IMR-90 (cell line): ENCODE measurements at regions not wholly inside any gene's neighbourhood (a gene's known extent, or its start where the extent isn't known, plus 50 kb on each side); places are given as distances from the start of the nearest gene placed in this dataset.

Experiments
- ATAC-seq: fragments of 200-7000 bp; cut with Tn5 transposase; 2 replicates; pipeline ENCODE4 v1.9.1; 2020; ENCODE audit warnings: low read depth, mild to moderate bottlenecking, moderate library complexity
- BruUV-seq: library from RNA; stranded (reverse); fragments of 400-500 nt; replicated peaks from 2 replicates; lab custom pipeline; 2021; lab: Mats Ljungman, UMichigan
- CTCF ChIA-PET: fragments of 300-600 bp; formaldehyde crosslinking; extraction: SDS; loops from one replicate; lab custom pipeline; 2021; ENCODE audit warnings: antibody characterized with exemption; lab: Yijun Ruan, JAX
- POLR2A ChIA-PET: fragments of 300-600 bp; sonication (Branson Sonifier 250); formaldehyde crosslinking; loops from one replicate; lab custom pipeline; 2022; ENCODE audit warnings: antibody characterized with exemption; ENCODE audit not compliant: unreplicated experiment; lab: Charles Lee
- DNase-seq: peaks from one replicate; pipeline ENCODE4 v3.0.0; 2013
- H2AFZ ChIP-seq: replicated peaks from 2 replicates; pipeline ENCODE3; 2013; ENCODE audit warnings: low read length, mild to moderate bottlenecking; ENCODE audit not compliant: poor library complexity
- H2AK5ac ChIP-seq: 2 replicates; pipeline ENCODE4 v1.6.1; 2013; ENCODE audit warnings: low read depth, low read length, inconsistent platforms
- H2AK9ac ChIP-seq: replicated peaks from 2 replicates; pipeline ENCODE3; 2013; ENCODE audit warnings: mild to moderate bottlenecking, low read depth, low read length, moderate library complexity; ENCODE audit not compliant: poor library complexity
- H2BK120ac ChIP-seq: 2 replicates; pipeline ENCODE4 v1.6.1; 2013; ENCODE audit warnings: low read depth, low read length, inconsistent platforms
- H2BK15ac ChIP-seq: 3 replicates; pipeline ENCODE4 v1.6.1; 2013; ENCODE audit warnings: low read depth, low read length, inconsistent platforms
- H2BK20ac ChIP-seq: 2 replicates; pipeline ENCODE4 v1.6.1; 2013; ENCODE audit warnings: low read depth, mild to moderate bottlenecking, inconsistent platforms, low read length, moderate library complexity
- H2BK5ac ChIP-seq: 2 replicates; pipeline ENCODE4 v1.6.1; 2013; ENCODE audit warnings: mild to moderate bottlenecking, low read depth, low read length, inconsistent platforms; ENCODE audit not compliant: poor library complexity, severe bottlenecking
- H3K14ac ChIP-seq: replicated peaks from 2 replicates; pipeline ENCODE4 v1.6.1; 2013; ENCODE audit warnings: low read depth, low read length, inconsistent platforms
- H3K18ac ChIP-seq: 2 replicates; pipeline ENCODE4 v1.6.1; 2013; ENCODE audit warnings: low read depth, low read length, control low read depth
- H3K23ac ChIP-seq: 2 replicates; pipeline ENCODE4 v1.6.1; 2013; ENCODE audit warnings: low read depth, low read length, inconsistent platforms
- H3K27ac ChIP-seq: 2 replicates; pipeline ENCODE4 v1.5.1; 2013; ENCODE audit warnings: mild to moderate bottlenecking, control low read depth, low read length; ENCODE audit not compliant: insufficient read depth
- H3K27me3 ChIP-seq: 2 replicates; pipeline ENCODE4 v1.6.1; 2013; ENCODE audit warnings: low read length; ENCODE audit not compliant: control insufficient read depth, insufficient read depth
- H3K36me3 ChIP-seq: 2 replicates; pipeline ENCODE4 v1.6.1; 2013; ENCODE audit warnings: low read length, mixed read lengths; ENCODE audit not compliant: control insufficient read depth, insufficient read depth
- H3K4ac ChIP-seq: 2 replicates; pipeline ENCODE4 v1.6.1; 2013; ENCODE audit warnings: low read depth, low read length, inconsistent platforms
- H3K4me1 ChIP-seq: 2 replicates; pipeline ENCODE4 v1.6.1; 2013; ENCODE audit warnings: low read length, mixed read lengths; ENCODE audit not compliant: control insufficient read depth, insufficient read depth
- H3K4me2 ChIP-seq: 2 replicates; pipeline ENCODE4 v1.6.1; 2013; ENCODE audit warnings: low read depth, mild to moderate bottlenecking, control low read depth, low read length, moderate library complexity
- H3K4me3 ChIP-seq: 2 replicates; pipeline ENCODE4 v1.5.1; 2013; ENCODE audit warnings: low read depth, mild to moderate bottlenecking, control low read depth, low read length, moderate library complexity; ENCODE audit not compliant: insufficient read depth
- H3K56ac ChIP-seq: 2 replicates; pipeline ENCODE4 v1.6.1; 2013; ENCODE audit warnings: low read length, inconsistent platforms; ENCODE audit not compliant: insufficient read depth; ENCODE audit errors: extremely low read depth
- H3K79me1 ChIP-seq, 2 experiments: 2 replicates each; pipeline ENCODE4 v1.6.1; 2013; ENCODE audit warnings: low read length in 2 of 2, inconsistent platforms in 1 of 2, low read depth in 1 of 2
- H3K9ac ChIP-seq: 2 replicates; pipeline ENCODE4 v1.6.1; 2013; ENCODE audit warnings: low read depth, low read length, control low read depth
- H3K9me1 ChIP-seq: 2 replicates; pipeline ENCODE4 v1.6.1; 2013; ENCODE audit warnings: low read length, inconsistent platforms; ENCODE audit not compliant: insufficient read depth
- H3K9me3 ChIP-seq: 2 replicates; pipeline ENCODE4 v1.6.1; 2013; ENCODE audit warnings: low read length; ENCODE audit not compliant: control insufficient read depth, insufficient read depth
- H4K20me1 ChIP-seq: 2 replicates; pipeline ENCODE4 v1.6.1; 2013; ENCODE audit warnings: low read length, inconsistent platforms; ENCODE audit not compliant: insufficient read depth
- H4K5ac ChIP-seq: 2 replicates; pipeline ENCODE4 v1.6.1; 2013; ENCODE audit warnings: mild to moderate bottlenecking, low read depth, low read length, control low read depth
- H4K8ac ChIP-seq, 2 experiments: 2 replicates each; pipeline ENCODE4 v1.6.1; 2013; ENCODE audit warnings: low read depth in 2 of 2, low read length in 2 of 2, control low read depth in 1 of 2, inconsistent platforms in 1 of 2
- H4K91ac ChIP-seq: 2 replicates; pipeline ENCODE4 v1.6.1; 2013; ENCODE audit warnings: low read depth, low read length, inconsistent platforms; ENCODE audit not compliant: insufficient read depth
- CEBPB ChIP-seq: IDR thresholded peaks from 2 replicates; pipeline ENCODE4 v1.6.1; 2012; ENCODE audit warnings: low read depth, low read length, improper control_type of control experiment
- CHD1 ChIP-seq: IDR thresholded peaks from 2 replicates; pipeline ENCODE4 v1.6.1; 2012; ENCODE audit warnings: low read depth, low read length, improper control_type of control experiment
- CTCF ChIP-seq: conservative IDR thresholded peaks from 2 replicates; pipeline ENCODE4 v1.5.1; 2012; ENCODE audit warnings: mild to moderate bottlenecking, low read depth, low read length, improper control_type of control experiment
- FOS ChIP-seq: fragments of 150-350 bp; IDR thresholded peaks from 2 replicates; pipeline ENCODE4 v1.6.1; 2016; ENCODE audit warnings: low read depth, low read length
- MAFK ChIP-seq: IDR thresholded peaks from 2 replicates; pipeline ENCODE4 v1.6.1; 2012; ENCODE audit warnings: low read depth, low read length, improper control_type of control experiment
- MXI1 ChIP-seq: IDR thresholded peaks from 2 replicates; pipeline ENCODE4 v1.6.1; 2012; ENCODE audit warnings: low read depth, mild to moderate bottlenecking, low read length, moderate library complexity, borderline replicate concordance
- NFE2L2 ChIP-seq: fragments of 150-350 bp; IDR thresholded peaks from 2 replicates; pipeline ENCODE4 v1.6.1; 2016; ENCODE audit warnings: low read depth, mild to moderate bottlenecking, low read length
- POLR2A ChIP-seq: IDR thresholded peaks from 2 replicates; pipeline ENCODE4 v1.6.1; 2012; ENCODE audit warnings: mild to moderate bottlenecking, low read depth, low read length
- RAD21 ChIP-seq: IDR thresholded peaks from 2 replicates; pipeline ENCODE4 v1.6.1; 2012; ENCODE audit warnings: low read length, improper control_type of control experiment
- RFX5 ChIP-seq: IDR thresholded peaks from 2 replicates; pipeline ENCODE4 v1.8.0; 2012; ENCODE audit warnings: low read depth, mild to moderate bottlenecking, low read length, moderate library complexity
- SMC3 ChIP-seq: fragments of 150-350 bp; IDR thresholded peaks from 2 replicates; pipeline ENCODE4 v1.6.1; 2016; ENCODE audit warnings: low read depth, mild to moderate bottlenecking, antibody characterized with exemption, low read length, moderate library complexity
- USF2 ChIP-seq: fragments of 150-350 bp; IDR thresholded peaks from 2 replicates; pipeline ENCODE4 v1.6.1; 2017; ENCODE audit warnings: mild to moderate bottlenecking, antibody characterized with exemption, low read length, low read depth
- dilution Hi-C: fragments of 300-500 bp; cut with HindIII; formaldehyde crosslinking; loops from one replicate; pipeline ENCODE4 v1.14.3; 2018; ENCODE audit warnings: low sequenced_read_pairs; ENCODE audit not compliant: unreplicated experiment
- in situ Hi-C: fragments of 300-500 bp; cut with MboI; formaldehyde crosslinking; loops from 3 replicates; pipeline ENCODE4 v1.14.3; 2019; ENCODE audit warnings: low sequenced_read_pairs, inconsistent platforms, mixed read lengths
- intact Hi-C: fragments of 100-400 bp; cut with micrococcal nuclease; formaldehyde crosslinking; loops from 2 replicates; pipeline ENCODE4 v1.10.0; 2022

GRCh38 chr20:12883507-12883885, 125.3 kb upstream of the SPTLC3 start:
- ChIA-PET POLR2A (no interaction called here), CTCF (no interaction called here)
- H2AK5ac ChIP-seq: no peak overlapping the region

More at GRCh38 chr20:12883507-12883885, 125.3 kb upstream of the SPTLC3 start:
- no peaks in the 10 kb centered on the region for H3K27me3 ChIP-seq
- no peak overlapping the region for H2AK9ac ChIP-seq
- H3K4me2 ChIP-seq: no peak overlapping the region
- H2BK120ac ChIP-seq: no peak overlapping the region
- H2AFZ ChIP-seq: no peak overlapping the region
- no peak overlapping the region for H3K56ac ChIP-seq
- H2BK5ac ChIP-seq: no peak overlapping the region
- DNase-seq: no peak
- no peak overlapping the region for H2BK15ac ChIP-seq
- TF ChIP-seq RFX5: no peak
- no peak for TF ChIP-seq FOS
- TF ChIP-seq MXI1: no peak
- no peak for TF ChIP-seq SMC3
- no peak for TF ChIP-seq CTCF
- no peak for TF ChIP-seq CEBPB
- TF ChIP-seq NFE2L2: no peak
- TF ChIP-seq POLR2A: no peak
- TF ChIP-seq RAD21: no peak
- TF ChIP-seq USF2: no peak
- no peak for TF ChIP-seq MAFK
- TF ChIP-seq CHD1: no peak
- H2BK20ac ChIP-seq: no peak overlapping the region
- H4K8ac ChIP-seq: no peak overlapping the region
- H3K9me1 ChIP-seq: no peaks in the 10 kb centered on the region
- H3K36me3 ChIP-seq: no peaks in the 10 kb centered on the region
- dilution Hi-C loops (no loop called here), in situ Hi-C loops (no loop called here), intact Hi-C loops (no loop called here)
- no peak overlapping the region for H3K4me3 ChIP-seq
- no peak overlapping the region for H3K27ac ChIP-seq
- no peak overlapping the region for H3K23ac ChIP-seq
- no peaks in the 10 kb centered on the region for H3K4me1 ChIP-seq
- no peak overlapping the region for H3K4ac ChIP-seq
- H3K14ac ChIP-seq: no peak overlapping the region
- H4K91ac ChIP-seq: no peak overlapping the region
- BruUV-seq: no TSS peak
- no peaks in the 10 kb centered on the region; the same call in 1 of the 2 replicates for H4K20me1 ChIP-seq
- H4K5ac ChIP-seq: no peak overlapping the region
- no peak overlapping the region for H3K18ac ChIP-seq
- no peaks in the 10 kb centered on the region for H3K9me3 ChIP-seq
- no peak overlapping the region for H3K9ac ChIP-seq
- no peak for ATAC-seq
- H3K79me1 ChIP-seq: no peaks in the 10 kb centered on the region
